ENCODE measurements at regions not wholly inside any gene's neighbourhood (a gene's known extent, or its start where the extent isn't known, plus 50 kb on each side); places are given as distances from the start of the nearest gene placed in this dataset.
"Not testable (repeated sequence)": the region's sequence is repeated elsewhere in the genome, so short reads cannot be mapped to it uniquely, and the experiment has no call there.

DNA sequence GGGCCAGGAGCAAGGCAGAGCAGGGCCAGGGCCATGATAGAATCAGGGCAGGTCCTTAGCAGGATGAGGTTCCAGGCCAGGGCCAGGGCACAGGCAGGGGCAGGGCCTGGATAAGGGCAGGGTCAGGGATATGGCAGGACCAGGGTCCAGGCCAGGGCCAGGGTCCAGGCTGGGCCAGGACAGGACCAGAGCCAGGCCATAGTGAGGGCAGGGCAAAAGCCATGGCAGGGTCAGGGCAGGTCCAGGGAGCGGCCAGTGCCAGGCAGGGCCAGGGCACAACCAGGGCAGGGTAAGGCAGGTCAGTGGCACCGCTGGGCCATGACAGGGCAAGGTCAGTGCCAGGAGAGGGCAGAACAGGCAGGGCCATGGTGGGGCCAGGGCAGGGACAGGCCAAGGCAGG, 152.2 kb downstream of the LIPI start:
- TF ChIP-seq, protein P1, sequence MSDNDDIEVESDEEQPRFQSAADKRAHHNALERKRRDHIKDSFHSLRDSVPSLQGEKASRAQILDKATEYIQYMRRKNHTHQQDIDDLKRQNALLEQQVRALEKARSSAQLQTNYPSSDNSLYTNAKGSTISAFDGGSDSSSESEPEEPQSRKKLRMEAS (IDR thresholded peaks at IDR 0.05; ENCODE audit: low read depth, low read length): no peak
- TF ChIP-seq MYC (IDR thresholded peaks at IDR 0.05; ENCODE audit: low read depth, low read length) (no peak), POLR2A (IDR thresholded peaks at IDR 0.05; ENCODE audit: extremely low read depth, insufficient read length) (no peak)
- TF ChIP-seq, protein P2, sequence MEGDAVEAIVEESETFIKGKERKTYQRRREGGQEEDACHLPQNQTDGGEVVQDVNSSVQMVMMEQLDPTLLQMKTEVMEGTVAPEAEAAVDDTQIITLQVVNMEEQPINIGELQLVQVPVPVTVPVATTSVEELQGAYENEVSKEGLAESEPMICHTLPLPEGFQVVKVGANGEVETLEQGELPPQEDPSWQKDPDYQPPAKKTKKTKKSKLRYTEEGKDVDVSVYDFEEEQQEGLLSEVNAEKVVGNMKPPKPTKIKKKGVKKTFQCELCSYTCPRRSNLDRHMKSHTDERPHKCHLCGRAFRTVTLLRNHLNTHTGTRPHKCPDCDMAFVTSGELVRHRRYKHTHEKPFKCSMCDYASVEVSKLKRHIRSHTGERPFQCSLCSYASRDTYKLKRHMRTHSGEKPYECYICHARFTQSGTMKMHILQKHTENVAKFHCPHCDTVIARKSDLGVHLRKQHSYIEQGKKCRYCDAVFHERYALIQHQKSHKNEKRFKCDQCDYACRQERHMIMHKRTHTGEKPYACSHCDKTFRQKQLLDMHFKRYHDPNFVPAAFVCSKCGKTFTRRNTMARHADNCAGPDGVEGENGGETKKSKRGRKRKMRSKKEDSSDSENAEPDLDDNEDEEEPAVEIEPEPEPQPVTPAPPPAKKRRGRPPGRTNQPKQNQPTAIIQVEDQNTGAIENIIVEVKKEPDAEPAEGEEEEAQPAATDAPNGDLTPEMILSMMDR (IDR thresholded peaks at IDR 0.05; ENCODE audit: low read depth, low read length): no peak
- no peak overlapping the region for H3K4me3 ChIP-seq (ENCODE audit: low read depth, low read length)
- DNase-seq (ENCODE audit: low read depth): no peak

DNA sequence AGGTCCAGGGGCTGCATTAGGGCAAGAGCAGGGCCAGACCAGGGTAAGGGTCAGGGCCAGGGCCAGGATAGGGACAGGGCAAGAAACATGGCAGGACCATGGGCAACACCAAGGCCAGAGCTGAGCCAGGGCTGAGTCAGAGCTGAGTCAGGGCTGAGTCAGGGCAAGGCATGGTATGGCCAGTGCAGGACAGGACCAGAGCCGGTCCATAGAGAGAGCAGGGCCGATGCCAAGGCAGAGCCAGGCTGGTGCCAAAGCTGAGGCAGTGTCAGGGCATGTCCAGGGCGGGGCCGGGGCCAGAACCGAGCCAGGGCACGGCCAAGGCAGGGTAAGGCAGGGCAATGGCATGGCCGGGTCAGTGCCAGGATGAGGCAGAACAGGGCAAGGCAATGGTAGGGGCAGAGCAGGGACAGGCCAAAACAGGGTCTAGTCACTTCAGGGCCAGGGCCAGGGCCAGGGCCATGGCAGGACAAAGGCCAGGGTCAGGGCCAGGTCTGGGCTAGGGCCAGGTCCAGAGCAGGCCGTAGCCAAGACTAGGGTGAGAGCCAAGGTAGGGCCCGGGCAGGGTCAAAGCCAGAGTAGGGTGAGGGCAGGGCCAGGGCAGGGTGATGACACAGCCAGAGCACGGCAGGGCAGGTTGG, 152.8 kb downstream of the LIPI start:
- not testable (repeated sequence) for DNase-seq (ENCODE audit: low read depth); H3K4me3 ChIP-seq (ENCODE audit: low read depth, low read length)

DNA sequence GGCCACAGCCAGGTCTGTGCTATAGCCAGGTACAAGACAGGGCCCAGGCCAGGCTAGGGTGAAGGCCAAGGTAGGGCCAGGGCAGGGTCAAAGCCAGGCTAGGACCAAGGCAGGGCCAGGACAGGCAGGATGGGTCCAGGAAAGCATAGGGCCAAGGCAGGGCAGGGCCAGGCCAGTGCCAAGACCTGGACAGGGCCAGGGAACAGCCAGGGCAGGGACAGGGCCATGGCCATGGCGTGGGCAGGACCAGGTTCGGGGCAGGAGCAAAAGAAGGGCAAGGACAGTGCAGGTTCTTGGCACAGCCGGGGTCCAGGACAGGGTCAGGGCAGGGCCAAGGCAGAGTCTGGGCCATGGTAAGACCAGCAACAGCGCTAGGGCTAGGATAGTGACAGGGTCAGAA, 153.4 kb downstream of the LIPI start:
- no peak for DNase-seq (ENCODE audit: low read depth)
- TF ChIP-seq POLR2A (IDR thresholded peaks at IDR 0.05; ENCODE audit: extremely low read depth, insufficient read length) (no peak), MYC (IDR thresholded peaks at IDR 0.05; ENCODE audit: low read depth, low read length) (no peak)
- TF ChIP-seq, protein P2 (IDR thresholded peaks at IDR 0.05; ENCODE audit: low read depth, low read length): no peak
- TF ChIP-seq, protein P1 (IDR thresholded peaks at IDR 0.05; ENCODE audit: low read depth, low read length): no peak
- no peak overlapping the region for H3K4me3 ChIP-seq (ENCODE audit: low read depth, low read length)

DNA sequence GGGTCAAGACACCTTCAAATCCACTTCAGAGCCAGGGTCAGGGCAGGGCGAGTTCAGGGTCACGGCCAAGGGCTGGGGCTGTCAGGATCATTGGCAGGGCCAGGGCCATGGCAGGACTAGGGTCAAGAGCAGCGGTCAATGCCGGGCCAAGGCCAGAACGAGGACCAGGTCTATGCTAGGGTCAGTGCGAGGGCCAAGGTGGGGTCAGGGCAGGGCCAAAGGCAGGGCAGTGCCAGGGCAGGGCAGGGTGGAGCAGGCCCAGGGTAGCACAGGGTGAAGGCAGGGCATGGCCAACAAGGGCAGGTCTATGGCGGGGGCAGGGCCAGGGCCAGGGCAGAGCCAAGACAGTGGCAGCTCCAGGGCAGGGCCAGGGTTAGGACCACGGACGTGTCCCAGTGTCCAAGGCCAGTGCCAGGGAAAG, 154.0 kb downstream of the LIPI start:
- H3K4me3 ChIP-seq (ENCODE audit: low read depth, low read length): no peak overlapping the region
- no peak for DNase-seq (ENCODE audit: low read depth)
- TF ChIP-seq MYC (IDR thresholded peaks at IDR 0.05; ENCODE audit: low read depth, low read length) (no peak), POLR2A (IDR thresholded peaks at IDR 0.05; ENCODE audit: extremely low read depth, insufficient read length) (no peak)
- TF ChIP-seq, protein P2 (IDR thresholded peaks at IDR 0.05; ENCODE audit: low read depth, low read length): no peak
- TF ChIP-seq, protein P1 (IDR thresholded peaks at IDR 0.05; ENCODE audit: low read depth, low read length): no peak

DNA sequence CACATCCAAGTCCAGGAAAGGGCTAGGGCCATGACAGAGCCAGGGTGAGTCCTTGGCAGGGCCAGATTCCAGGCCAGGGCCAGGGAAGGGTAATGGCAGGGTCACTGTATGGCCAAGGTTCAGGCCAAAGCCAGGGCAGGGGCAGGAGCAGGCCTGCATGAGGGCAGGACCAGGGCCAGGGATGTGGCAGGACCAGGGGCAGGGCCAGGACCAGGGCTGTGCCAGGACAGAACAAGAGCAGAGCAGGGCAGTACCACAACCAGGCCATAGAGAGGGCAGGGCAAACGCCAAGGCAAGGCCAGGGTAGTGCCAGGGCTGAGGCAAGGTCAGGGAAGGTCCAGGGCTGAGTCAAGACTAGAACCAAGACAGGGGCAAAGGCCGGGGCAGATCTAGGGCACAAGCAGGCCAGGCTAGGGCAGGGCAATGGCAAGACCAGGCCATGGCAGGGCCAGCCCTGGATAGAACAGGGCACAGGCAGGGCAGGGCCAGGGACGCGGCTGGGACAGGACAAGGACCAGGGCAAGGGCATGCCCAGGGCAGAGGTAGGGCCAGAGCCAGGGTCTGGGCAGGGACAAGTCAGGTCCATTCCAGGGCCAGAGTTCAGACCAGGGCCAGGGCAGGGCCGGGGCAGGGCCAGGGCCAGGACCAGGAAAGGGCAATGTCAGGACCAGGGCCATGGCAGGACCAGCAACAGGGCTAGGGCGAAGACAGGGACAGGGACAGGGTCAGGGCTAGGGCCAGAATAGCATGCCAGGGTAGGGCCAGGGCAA, 154.8 kb downstream of the LIPI start:
- DNase-seq (ENCODE audit: low read depth); H3K4me3 ChIP-seq (ENCODE audit: low read depth, low read length): not testable (repeated sequence)

DNA sequence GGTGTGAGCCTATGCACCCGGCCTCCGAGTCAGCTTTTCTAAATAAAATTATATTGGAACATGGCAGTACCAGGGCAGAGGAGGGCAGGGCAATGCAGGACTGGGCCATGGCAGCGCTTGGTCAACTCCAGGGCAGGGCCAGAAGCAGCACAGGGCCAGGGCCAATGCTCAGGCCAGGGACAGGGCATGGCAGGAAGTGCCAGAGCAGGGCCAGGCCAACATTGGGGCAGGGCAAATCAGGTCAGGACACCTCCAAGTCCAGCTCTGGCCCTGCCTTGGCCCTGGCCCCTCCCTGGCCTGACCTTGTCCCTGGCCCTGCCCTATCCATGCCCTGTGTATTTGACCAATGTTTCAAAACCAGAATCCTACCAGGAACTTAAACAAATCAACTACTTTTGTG, 156.1 kb downstream of the LIPI start:
- no peak for DNase-seq (ENCODE audit: low read depth)
- TF ChIP-seq MYC (IDR thresholded peaks at IDR 0.05; ENCODE audit: low read depth, low read length) (no peak), POLR2A (IDR thresholded peaks at IDR 0.05; ENCODE audit: extremely low read depth, insufficient read length) (no peak)
- TF ChIP-seq, protein P1 (IDR thresholded peaks at IDR 0.05; ENCODE audit: low read depth, low read length): no peak
- TF ChIP-seq, protein P2 (IDR thresholded peaks at IDR 0.05; ENCODE audit: low read depth, low read length): no peak
- H3K4me3 ChIP-seq (ENCODE audit: low read depth, low read length): no peak overlapping the region

DNA sequence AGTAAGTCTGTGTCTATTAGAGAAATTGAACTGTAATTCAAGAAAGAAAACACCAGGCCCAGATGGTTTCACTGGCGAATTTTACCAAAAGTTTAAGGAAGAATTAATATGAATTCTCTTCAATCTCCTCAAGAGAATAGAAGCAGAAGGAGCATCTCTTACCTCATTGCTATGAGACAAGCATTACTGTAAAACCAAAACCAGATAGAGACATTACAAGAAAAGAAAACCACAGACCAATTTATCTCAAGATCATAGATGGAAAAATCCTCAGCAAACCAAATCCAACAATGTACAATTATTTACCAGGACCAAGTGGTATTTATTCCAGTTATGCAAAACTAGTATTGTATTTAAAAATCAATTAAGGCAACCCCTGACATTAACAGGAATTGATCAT, 160.6 kb downstream of the LIPI start:
- TF ChIP-seq, protein P2 (IDR thresholded peaks at IDR 0.05; ENCODE audit: low read depth, low read length): no peak
- TF ChIP-seq, protein P1 (IDR thresholded peaks at IDR 0.05; ENCODE audit: low read depth, low read length): no peak
- TF ChIP-seq MYC (IDR thresholded peaks at IDR 0.05; ENCODE audit: low read depth, low read length) (no peak), POLR2A (IDR thresholded peaks at IDR 0.05; ENCODE audit: extremely low read depth, insufficient read length) (no peak)
- no peak for DNase-seq (ENCODE audit: low read depth)

More for the DNA sequence above, 160.6 kb downstream of the LIPI start:
- no peak overlapping the region for H3K4me3 ChIP-seq (ENCODE audit: low read depth, low read length)
